K562 (cell line): ENCODE measurements at regions not wholly inside any gene's neighbourhood (a gene's known extent, or its start where the extent isn't known, plus 50 kb on each side); places are given as distances from the start of the nearest gene placed in this dataset.

Experiments
- ATAC-seq: fragments of 200-7000 bp; cut with Tn5 transposase; 3 replicates; pipeline ENCODE4 v1.9.1; 2020; ENCODE audit warnings: moderate library complexity
- BruUV-seq: library from RNA; stranded (reverse); fragments of 400-500 nt; replicated peaks from 2 replicates; lab custom pipeline; 2021; lab: Mats Ljungman, UMichigan
- CTCF ChIA-PET: fragments of 300-600 bp; formaldehyde crosslinking; extraction: SDS; loops from one replicate; lab custom pipeline; 2021; ENCODE audit warnings: low intra/inter-chr PET ratio; lab: Yijun Ruan, JAX
- POLR2A ChIA-PET: fragments of 300-600, 350-650 bp; sonication (Branson Sonifier 250); formaldehyde crosslinking; extraction: SDS; loops from one replicate; lab custom pipeline; 2021; ENCODE audit warnings: antibody characterized with exemption, inconsistent platforms; lab: Yijun Ruan, JAX
- DNase-seq, 4 experiments: peaks; one replicate each; pipeline versions ENCODE4 v3.0.0 to v3.0.0-alpha.2; 2011 to 2018; ENCODE audit warnings: low spot score in 3 of 4, mixed read lengths in 3 of 4; ENCODE audit errors: extremely low read depth in 1 of 4
- FAIRE-seq: peaks from 2 replicates; lab custom pipeline; 2011; peaks lifted over from hg19 to GRCh38; lab: Jason Lieb, UNC
- H2AFZ ChIP-seq: 2 replicates; pipeline ENCODE4 v1.6.0; 2011; ENCODE audit warnings: low read depth, low read length, control low read depth, inconsistent platforms
- H3K27ac ChIP-seq: fragments of 200-600 bp; 3 replicates; pipeline ENCODE4 v1.8.0; 2011; ENCODE audit warnings: low read depth, mild to moderate bottlenecking, control low read depth, inconsistent platforms, low read length, moderate library complexity, mixed read lengths; ENCODE audit errors: extremely low read depth
- H3K27me3 ChIP-seq, 2 experiments: fragments of 300-600 bp in 1 of 2; 2 replicates in 1 of 2; 3 replicates in 1 of 2; pipeline versions ENCODE4 v1.6.0 to v1.8.0; 2011; ENCODE audit warnings: inconsistent platforms in 2 of 2, low read length in 2 of 2, mild to moderate bottlenecking in 1 of 2, mixed read lengths in 1 of 2, moderate library complexity in 1 of 2; ENCODE audit not compliant: control insufficient read depth in 2 of 2, insufficient read depth in 2 of 2
- H3K36me3 ChIP-seq: fragments of 300-600 bp; 3 replicates; pipeline ENCODE4 v1.8.0; 2011; ENCODE audit warnings: mild to moderate bottlenecking, low read length, inconsistent platforms; ENCODE audit not compliant: control insufficient read depth, insufficient read depth
- H3K4me1 ChIP-seq, 2 experiments: fragments of 200-600 bp in 1 of 2; replicated peaks in 1 of 2; 2 replicates in 1 of 2; 3 replicates in 1 of 2; pipeline versions ENCODE4 v1.5.1 to v1.8.0; 2011; ENCODE audit warnings: inconsistent platforms in 2 of 2, low read length in 2 of 2, mild to moderate bottlenecking in 1 of 2, mixed read lengths in 1 of 2, moderate library complexity in 1 of 2; ENCODE audit not compliant: control insufficient read depth in 2 of 2, insufficient read depth in 2 of 2
- H3K4me2 ChIP-seq: 2 replicates; pipeline ENCODE4 v1.6.1; 2011; ENCODE audit warnings: low read length, control low read depth, inconsistent platforms, mixed read lengths; ENCODE audit not compliant: insufficient read depth
- H3K4me3 ChIP-seq: fragments of 200-600 bp; sonication (generic), shearing (Covaris generic); 2 replicates; pipeline ENCODE4 v1.5.1; 2016; ENCODE audit warnings: control low read depth, inconsistent platforms
- H3K79me2 ChIP-seq: fragments of 200-600 bp; 3 replicates; pipeline ENCODE4 v1.8.0; 2011; ENCODE audit warnings: low read length, inconsistent platforms; ENCODE audit not compliant: control insufficient read depth, insufficient read depth
- H3K9ac ChIP-seq, 2 experiments: 2 replicates each; pipeline versions ENCODE4 v1.6.0 to v1.6.1; 2011; ENCODE audit warnings: low read depth in 2 of 2, low read length in 2 of 2, control low read depth in 1 of 2, inconsistent platforms in 1 of 2, mild to moderate bottlenecking in 1 of 2, mixed read lengths in 1 of 2; ENCODE audit not compliant: insufficient read depth in 1 of 2
- H3K9me1 ChIP-seq: one replicate; pipeline ENCODE4 v1.6.0; 2011; ENCODE audit warnings: inconsistent platforms, mild to moderate bottlenecking, low read length, moderate library complexity; ENCODE audit not compliant: control insufficient read depth, insufficient read depth
- H3K9me3 ChIP-seq: replicated peaks from 2 replicates; pipeline ENCODE4 v1.5.1; 2011; ENCODE audit warnings: low read depth, low read length, inconsistent platforms; ENCODE audit not compliant: control insufficient read depth, insufficient read depth
- H4K20me1 ChIP-seq: replicated peaks from 2 replicates; pipeline ENCODE4 v1.6.1; 2011; ENCODE audit warnings: low read length, inconsistent platforms, mixed read lengths; ENCODE audit not compliant: control insufficient read depth, insufficient read depth
- CBX1 ChIP-seq: sonication (generic); IDR thresholded peaks from 2 replicates; pipeline ENCODE4 v1.6.1; 2016; ENCODE audit warnings: antibody characterized with exemption, low read depth, mild to moderate bottlenecking
- GABPB1 ChIP-seq: sonication (generic); formaldehyde crosslinking; IDR thresholded peaks from 2 replicates; pipeline ENCODE4 v1.8.0; 2022; ENCODE audit warnings: mild to moderate bottlenecking, missing genetic modification reagents
- MEF2D ChIP-seq: conservative IDR thresholded peaks from 2 replicates; pipeline ENCODE4 v1.6.1; 2016; ENCODE audit warnings: low read depth, missing genetic modification characterization, missing compliant biosample characterization
- NRF1 ChIP-seq, 2 experiments: fragments of 450-650 bp; IDR thresholded peaks in 1 of 2; conservative IDR thresholded peaks in 1 of 2; 2 replicates each; pipeline ENCODE4 v1.6.1; 2014; ENCODE audit warnings: mild to moderate bottlenecking in 2 of 2
- RFX7 ChIP-seq: fragments of 250-450 bp; sonication (Bioruptor Pico); IDR thresholded peaks from 2 replicates; pipeline ENCODE4 v1.5.1; 2021; ENCODE audit warnings: mild to moderate bottlenecking
- RUNX1 ChIP-seq: sonication (generic); IDR thresholded peaks from 2 replicates; pipeline ENCODE4 v1.6.1; 2016; ENCODE audit warnings: antibody characterized with exemption, low read depth
- STAT5A ChIP-seq: IDR thresholded peaks from 2 replicates; pipeline ENCODE4 v1.6.1; 2012; ENCODE audit warnings: low read length, inconsistent platforms, borderline replicate concordance
- ZBTB1 ChIP-seq: sonication (generic); formaldehyde crosslinking; IDR thresholded peaks from 2 replicates; pipeline ENCODE4 v1.8.1; 2023; ENCODE audit warnings: missing genetic modification reagents, low read depth, mild to moderate bottlenecking, borderline replicate concordance
- ZNF224 ChIP-seq: sonication (generic); formaldehyde crosslinking; IDR thresholded peaks from 2 replicates; pipeline ENCODE4 v1.8.0; 2022; ENCODE audit warnings: mild to moderate bottlenecking, missing genetic modification reagents
- ZNF384 ChIP-seq: IDR thresholded peaks from 2 replicates; pipeline ENCODE4 v1.6.1; 2012; ENCODE audit warnings: low read depth, low read length, improper control_type of control experiment
- ZNF668 ChIP-seq: fragments of 250-450 bp; sonication (Bioruptor Pico); IDR thresholded peaks from 2 replicates; pipeline ENCODE4 v1.8.0; 2022; ENCODE audit warnings: mild to moderate bottlenecking, inconsistent platforms
- WGBS: fragments of 100-300 bp; shearing (Covaris generic); methylation state at CpG from one replicate; pipeline ENCODE4 v1.1.6; 2016; ENCODE audit warnings: low coverage, mixed read lengths; ENCODE audit not compliant: insufficient coverage; ENCODE audit errors: missing lambda C conversion rate; 5-methylcytosine and 5-hydroxymethylcytosine counted together
- in situ Hi-C: fragments of 300-500 bp; cut with MboI; formaldehyde crosslinking; loops from 4 replicates; pipeline ENCODE4 v1.15.0; 2018; ENCODE audit warnings: inconsistent platforms, mixed read lengths
- intact Hi-C: fragments of 100-400 bp; cut with micrococcal nuclease; formaldehyde crosslinking; loops from 2 replicates; pipeline ENCODE4 v1.14.2; 2022

- in situ Hi-C loops, result no loop called here
- 0% methylated on average over 9 of the region's 25 CpGs for WGBS
- no peak for FAIRE-seq
Observed at GRCh38 chr11:130598433-130598832, 150.0 kb downstream of the ADAMTS15 start.

GRCh38 chr11:130599073-130599654, 150.7 kb downstream of the ADAMTS15 start:
- H2AFZ ChIP-seq, result no peak overlapping the region
- no peak overlapping the region for H3K9ac ChIP-seq
- 0% methylated on average over 4 of the region's 4 CpGs for WGBS
- in situ Hi-C loops, result no loop called here
- peaks cover 0 to 16% of the 10 kb centered on the region in 2 experiments; a peak in 2 of 5 replicates for H3K27me3 ChIP-seq
- no peaks in the 10 kb centered on the region for H3K9me1 ChIP-seq
- H3K9me3 ChIP-seq, result no peaks in the 10 kb centered on the region
- ChIA-PET POLR2A (no interaction called here), CTCF (no interaction called here)
- intact Hi-C loops, result no loop called here
- BruUV-seq, result no TSS peak
- no peaks in the 10 kb centered on the region for H4K20me1 ChIP-seq
- H3K79me2 ChIP-seq, result no peaks in the 10 kb centered on the region
- ATAC-seq (no peak), FAIRE-seq (no peak), DNase-seq (no peak)
- no peaks in the 10 kb centered on the region for H3K36me3 ChIP-seq
- no peaks in the 10 kb centered on the region for H3K4me1 ChIP-seq
- no peak overlapping the region for H3K4me3 ChIP-seq
- TF ChIP-seq ZNF224 (no peak), RFX7 (no peak)
- TF ChIP-seq, all 486 proteins: peak for 0
- H3K27ac ChIP-seq, result no peak overlapping the region
- no peak overlapping the region for H3K4me2 ChIP-seq

More at GRCh38 chr11:130598433-130598832, 150.0 kb downstream of the ADAMTS15 start:
- Histone ChIP-seq H4K20me1 (no peaks in the 10 kb centered on the region), H3K4me3 (no peak overlapping the region), H3K4me2 (no peak overlapping the region), H3K9me3 (no peaks in the 10 kb centered on the region), H3K36me3 (no peaks in the 10 kb centered on the region), H3K79me2 (no peaks in the 10 kb centered on the region), H3K9ac (no peak overlapping the region), H3K4me1 (no peaks in the 10 kb centered on the region), H2AFZ (no peak overlapping the region), H3K9me1 (no peaks in the 10 kb centered on the region), H3K27me3 (peaks cover 0 to 16% of the 10 kb centered on the region in 2 experiments; a peak in 2 of 5 replicates), H3K27ac (no peak overlapping the region)
- ChIA-PET CTCF (no interaction called here), POLR2A (no interaction called here)
- no peak for ATAC-seq
- BruUV-seq, result no TSS peak
- TF ChIP-seq ZBTB1 (CRISPR knock-in tag), result no peak
- peak in 1 of 2 experiments; percentile 37; a peak in 1 of 4 replicates for TF ChIP-seq NRF1 (conservative IDR thresholded peaks at IDR 0.05 in 1 of 2, IDR thresholded peaks at IDR 0.05 in 1 of 2)
- no peak for TF ChIP-seq GABPB1 (CRISPR knock-in tag)
- no peak for TF ChIP-seq ZNF384
- no peak for TF ChIP-seq STAT5A
- no peak for TF ChIP-seq ZNF668 (CRISPR knock-in tag)
- TF ChIP-seq MEF2D, result no peak
- TF ChIP-seq CBX1, result no peak
- TF ChIP-seq RUNX1, result no peak
- intact Hi-C loops, result no loop called here
- no peak for DNase-seq
